SK-N-SH treated with all-trans-retinoic acid at 6 μM for 48 hours (cell line): ENCODE measurements at regions not wholly inside any gene's neighbourhood (a gene's known extent, or its start where the extent isn't known, plus 50 kb on each side); places are given as distances from the start of the nearest gene placed in this dataset.

ENCODE experiments used
- ARNTL ChIP-seq: fragments of 450-650 bp; formaldehyde crosslinking; IDR thresholded peaks from 2 replicates; pipeline ENCODE4 v1.5.0; 2020; ENCODE audit warnings: low read depth, mild to moderate bottlenecking, moderate library complexity, borderline replicate concordance
- CSDC2 ChIP-seq: fragments of 250-450 bp; sonication (Bioruptor Pico); IDR thresholded peaks from 2 replicates; pipeline ENCODE4 v1.5.0; 2020; ENCODE audit warnings: mild to moderate bottlenecking, moderate library complexity
- ESRRG ChIP-seq: fragments of 250-450 bp; sonication (Bioruptor Pico); IDR thresholded peaks from 2 replicates; pipeline ENCODE4 v1.6.1; 2021; ENCODE audit warnings: mild to moderate bottlenecking
- ISL1 ChIP-seq: fragments of 250-450 bp; sonication (Bioruptor Pico); IDR thresholded peaks from 2 replicates; pipeline ENCODE4 v2.1.2; 2022; ENCODE audit warnings: mild to moderate bottlenecking, moderate library complexity
- OSR1 ChIP-seq: fragments of 250-450 bp; sonication (Bioruptor Pico); IDR thresholded peaks from 2 replicates; pipeline ENCODE4 v1.8.0; 2022; ENCODE audit warnings: moderate library complexity, mild to moderate bottlenecking, inconsistent platforms
- PPARA ChIP-seq: fragments of 250-450 bp; sonication (Bioruptor Pico); IDR thresholded peaks from 2 replicates; pipeline ENCODE4 v1.5.0; 2020; ENCODE audit warnings: mild to moderate bottlenecking, borderline replicate concordance
- RARB ChIP-seq: fragments of 250-450 bp; sonication (Bioruptor Pico); IDR thresholded peaks from 2 replicates; pipeline ENCODE4 v1.8.0; 2021; ENCODE audit warnings: mild to moderate bottlenecking, moderate library complexity
- SNAI2 ChIP-seq: fragments of 250-450 bp; sonication (Bioruptor Pico); IDR thresholded peaks from 2 replicates; pipeline ENCODE4 v1.5.0; 2020; ENCODE audit warnings: mild to moderate bottlenecking, moderate library complexity
- ZFP3 ChIP-seq: fragments of 250-450 bp; sonication (Bioruptor Pico); IDR thresholded peaks from 2 replicates; pipeline ENCODE4 v1.5.0; 2020; ENCODE audit warnings: mild to moderate bottlenecking, moderate library complexity

GRCh38 chr6:169393753-169394152, 140.1 kb upstream of the THBS2 start:
- TF ChIP-seq RARB (CRISPR knock-in tag): no peak
- TF ChIP-seq ESRRG (CRISPR knock-in tag): no peak
- TF ChIP-seq SNAI2 (CRISPR knock-in tag): no peak
- TF ChIP-seq ARNTL: no peak
- TF ChIP-seq OSR1 (CRISPR knock-in tag): no peak
- no peak for TF ChIP-seq PPARA (CRISPR knock-in tag)
- no peak for TF ChIP-seq ISL1 (CRISPR knock-in tag)
- no peak for TF ChIP-seq ZFP3 (CRISPR knock-in tag)
- TF ChIP-seq CSDC2 (CRISPR knock-in tag): no peak
